Natural killer cell treated with Interleukin-12 subunit alpha and Interleukin-12 subunit beta and Interleukin-15 and Interleukin-18, amount 100 ng/mL, for 72 hours (primary cell): ENCODE measurements at regions not wholly inside any gene's neighbourhood (a gene's known extent, or its start where the extent isn't known, plus 50 kb on each side); places are given as distances from the start of the nearest gene placed in this dataset.
"Not testable (repeated sequence)": the region's sequence is repeated elsewhere in the genome, so short reads cannot be mapped to it uniquely, and the experiment has no call there.

ENCODE experiments used
- ATAC-seq, 2 donors: fragments of 150-1000 bp; cut with Tn5 transposase in 1 of 2; sonication (Bioruptor Pico), chemical (Tn5 transposase) in 1 of 2; 2 replicates each; pipeline ENCODE4 v1.10.0; 2021
- DNase-seq: peaks from one replicate; pipeline ENCODE4 v3.0.0; 2022; ENCODE audit warnings: low spot score
- H3K27ac Mint-ChIP-seq, 2 donors: 1 replicate in 1 of 2; 2 replicates in 1 of 2; pipeline ENCODE4 v1.8.0; 2022; ENCODE audit warnings: mixed read lengths in 2 of 2, mild to moderate bottlenecking in 1 of 2, moderate library complexity in 1 of 2
- H3K27me3 Mint-ChIP-seq, 2 donors: 1 replicate in 1 of 2; 2 replicates in 1 of 2; pipeline ENCODE4 v1.8.0; 2022; ENCODE audit warnings: mixed read lengths in 2 of 2
- H3K36me3 Mint-ChIP-seq: one replicate; pipeline ENCODE4 v1.8.0; 2022; ENCODE audit warnings: mixed read lengths
- H3K4me1 Mint-ChIP-seq, 2 donors: 1 replicate in 1 of 2; 2 replicates in 1 of 2; pipeline ENCODE4 v1.8.0; 2022; ENCODE audit warnings: low read depth in 2 of 2, mixed read lengths in 2 of 2, mild to moderate bottlenecking in 1 of 2
- H3K4me3 Mint-ChIP-seq: one replicate; pipeline ENCODE4 v1.8.0; 2022; ENCODE audit warnings: mixed read lengths
- H3K9me3 Mint-ChIP-seq: 2 replicates; pipeline ENCODE4 v1.8.0; 2022; ENCODE audit warnings: mixed read lengths

- H3K27me3 Mint-ChIP-seq, H3K4me3 Mint-ChIP-seq, ATAC-seq, H3K4me1 Mint-ChIP-seq, H3K9me3 Mint-ChIP-seq, H3K27ac Mint-ChIP-seq, DNase-seq: not testable (repeated sequence)
- H3K36me3 Mint-ChIP-seq: peaks cover 16% of the 10 kb centered on the region
Observed at GRCh38 chr7:106713452-106713851, 52.5 kb upstream of the CCDC71L start.

- not testable (repeated sequence) for H3K9me3 Mint-ChIP-seq, ATAC-seq, DNase-seq, H3K27me3 Mint-ChIP-seq
- Mint-ChIP-seq H3K36me3 (peaks cover 16% of the 10 kb centered on the region), H3K4me1 (peaks cover 12% of the 10 kb centered on the region in 2 donors), H3K4me3 (peak overlapping the region; percentile 26), H3K27ac (peak overlapping the region in 1 of 2 donors; percentile 25)
Observed at GRCh38 chr7:106714590-106715442, 53.9 kb upstream of the CCDC71L start.

DNA sequence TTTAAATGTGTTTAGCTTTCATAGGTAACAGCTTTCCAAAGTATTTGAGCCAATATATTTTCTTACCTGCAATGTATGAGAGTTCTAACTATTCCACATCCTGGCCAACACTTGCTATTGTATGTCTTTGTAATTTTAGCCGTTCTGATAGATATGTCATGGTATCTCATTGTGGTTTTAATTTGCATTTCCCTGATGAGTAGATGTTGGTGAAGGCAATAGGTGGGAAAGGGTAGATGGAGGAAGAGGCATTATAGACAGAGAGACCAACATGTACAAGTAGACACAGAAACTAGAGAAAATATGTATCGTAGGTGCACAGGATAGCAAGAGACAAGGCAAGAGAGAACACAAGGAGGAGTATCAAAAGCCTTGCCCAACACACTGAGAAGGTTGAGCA, 54.8 kb upstream of the CCDC71L start:
- peaks cover 0 to 6% of the 10 kb centered on the region in 2 donors for H3K27me3 Mint-ChIP-seq
- peaks cover 16 to 17% of the 10 kb centered on the region in 2 donors for H3K4me1 Mint-ChIP-seq
- ATAC-seq: no peak
- no peak for DNase-seq
- no peak overlapping the region for H3K4me3 Mint-ChIP-seq
- H3K9me3 Mint-ChIP-seq: peaks cover 8% of the 10 kb centered on the region
- H3K27ac Mint-ChIP-seq: no peak overlapping the region
- peaks cover 15% of the 10 kb centered on the region for H3K36me3 Mint-ChIP-seq

DNA sequence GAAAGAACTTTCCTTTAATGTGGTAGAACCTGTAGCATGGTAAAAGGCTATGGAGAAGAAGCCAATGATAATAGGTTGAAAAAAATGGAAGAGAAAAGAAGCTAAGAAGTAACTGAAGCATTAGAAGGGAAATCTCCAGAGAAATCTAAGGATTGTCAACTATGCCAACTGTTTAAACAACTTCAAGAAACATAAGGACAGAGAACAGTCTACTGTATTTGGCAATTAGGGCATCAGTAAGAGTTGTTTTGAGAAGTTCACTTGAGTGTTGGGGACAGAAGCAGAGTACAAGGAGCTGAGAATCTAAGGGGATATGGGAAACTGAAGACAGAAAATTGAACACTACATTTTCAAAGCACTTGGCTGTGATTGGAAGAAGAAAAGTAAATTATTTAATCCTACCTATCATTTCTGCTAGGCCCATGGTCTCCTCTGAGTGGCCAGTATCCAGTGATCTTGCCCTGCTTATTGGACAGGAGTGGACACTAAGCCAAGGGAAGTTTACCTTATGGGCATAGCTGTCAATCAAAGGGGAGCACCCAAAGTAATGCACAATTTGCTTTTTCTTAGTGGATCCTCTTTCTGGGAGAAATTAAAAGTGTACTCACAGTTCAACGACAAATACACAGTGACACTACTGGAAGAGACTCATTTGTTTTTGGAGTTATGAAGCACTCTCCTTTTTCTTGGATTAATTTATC, 56.4 kb upstream of the CCDC71L start:
- no peak for ATAC-seq

DNA sequence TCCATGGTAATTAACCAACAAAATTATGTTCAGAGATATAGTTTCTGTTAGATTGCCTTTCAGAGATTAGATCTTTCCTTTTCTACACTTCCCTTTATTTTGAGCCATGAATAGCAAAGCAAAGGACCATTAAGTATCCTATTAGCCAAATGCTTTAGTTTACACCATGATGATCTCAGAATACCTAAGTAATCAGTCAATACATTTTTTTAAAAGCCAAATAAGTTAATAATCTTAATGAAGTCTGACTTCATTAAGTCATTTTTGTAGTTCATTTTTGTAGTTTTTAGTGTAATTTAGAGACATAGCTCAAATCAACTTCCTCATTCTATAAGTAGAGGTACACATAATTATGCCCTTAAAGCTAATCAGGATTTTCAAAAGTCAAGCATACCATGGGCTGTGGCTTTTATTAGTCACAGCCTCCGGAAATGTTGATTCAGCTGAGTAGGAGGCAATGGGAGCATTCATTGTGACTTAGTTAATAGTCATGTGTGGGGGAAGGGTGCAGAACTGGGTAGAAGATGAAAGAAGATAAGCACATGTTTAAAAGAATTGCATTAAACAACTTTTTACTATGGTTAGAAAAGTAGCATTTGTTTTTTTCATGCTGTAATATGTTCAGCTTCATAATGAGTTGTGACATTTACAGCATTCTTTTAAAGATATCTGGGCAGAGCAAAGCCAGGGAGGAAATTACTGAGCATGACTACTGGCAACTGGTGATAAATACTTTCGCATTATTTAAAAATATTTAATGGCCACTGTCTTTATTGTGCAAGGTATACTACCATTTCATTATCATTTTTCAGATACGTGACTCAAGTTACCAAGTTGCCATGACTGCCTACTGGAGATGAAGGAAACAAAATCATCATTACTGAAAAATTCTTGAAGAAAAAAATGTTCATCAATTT, 57.3 kb upstream of the CCDC71L start:
- Mint-ChIP-seq H3K27ac (no peak overlapping the region), H3K36me3 (peaks cover 8% of the 10 kb centered on the region), H3K4me1 (peaks cover 17 to 18% of the 10 kb centered on the region in 2 donors), H3K27me3 (peaks cover 3 to 8% of the 10 kb centered on the region in 2 donors), H3K9me3 (peaks cover 3% of the 10 kb centered on the region), H3K4me3 (no peak overlapping the region)
- ATAC-seq (peak; percentile 98 to 99), DNase-seq (peak; percentile 79)

More for the DNA sequence above, 56.4 kb upstream of the CCDC71L start:
- Mint-ChIP-seq H3K27me3 (peaks cover 0 to 6% of the 10 kb centered on the region in 2 donors), H3K27ac (no peak overlapping the region), H3K4me1 (peaks cover 17 to 18% of the 10 kb centered on the region in 2 donors), H3K9me3 (peaks cover 4% of the 10 kb centered on the region), H3K36me3 (peaks cover 8% of the 10 kb centered on the region), H3K4me3 (no peak overlapping the region)
- DNase-seq: no peak

DNA sequence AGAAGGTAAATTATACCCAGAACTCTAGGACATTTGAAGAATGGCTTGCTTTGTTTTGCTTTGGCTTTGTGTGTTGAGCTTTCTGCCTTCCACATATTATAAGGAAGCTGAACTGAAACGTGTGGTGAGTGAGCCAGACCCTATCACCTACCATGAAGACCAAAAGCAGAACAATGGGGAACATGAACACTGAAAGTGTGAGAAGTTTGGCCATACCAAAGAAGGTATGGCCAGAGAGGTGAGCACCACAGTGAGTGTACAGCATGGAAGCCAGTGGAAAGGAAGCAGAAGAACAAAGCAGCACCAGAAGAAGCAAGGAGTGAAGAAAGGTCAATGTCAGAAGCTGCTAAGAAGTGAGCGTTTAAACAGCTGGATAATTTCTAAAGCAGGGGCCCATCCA, 59.7 kb upstream of the CCDC71L start:
- H3K27ac Mint-ChIP-seq: no peak overlapping the region
- DNase-seq (no peak), ATAC-seq (no peak)
- H3K4me1 Mint-ChIP-seq: peaks cover 11 to 12% of the 10 kb centered on the region in 2 donors
- H3K9me3 Mint-ChIP-seq: peaks cover 6% of the 10 kb centered on the region
- no peak overlapping the region for H3K4me3 Mint-ChIP-seq
- peaks cover 14 to 16% of the 10 kb centered on the region in 2 donors for H3K27me3 Mint-ChIP-seq
- peaks cover 4% of the 10 kb centered on the region for H3K36me3 Mint-ChIP-seq

- Mint-ChIP-seq H3K27me3 (peaks cover 14 to 16% of the 10 kb centered on the region in 2 donors), H3K4me3 (no peak overlapping the region), H3K9me3 (peaks cover 6% of the 10 kb centered on the region), H3K4me1 (peaks cover 11 to 12% of the 10 kb centered on the region in 2 donors), H3K27ac (no peak overlapping the region), H3K36me3 (peaks cover 4% of the 10 kb centered on the region)
- ATAC-seq (no peak), DNase-seq (no peak)
Observed at GRCh38 chr7:106721816-106722785, 61.1 kb upstream of the CCDC71L start.

DNA sequence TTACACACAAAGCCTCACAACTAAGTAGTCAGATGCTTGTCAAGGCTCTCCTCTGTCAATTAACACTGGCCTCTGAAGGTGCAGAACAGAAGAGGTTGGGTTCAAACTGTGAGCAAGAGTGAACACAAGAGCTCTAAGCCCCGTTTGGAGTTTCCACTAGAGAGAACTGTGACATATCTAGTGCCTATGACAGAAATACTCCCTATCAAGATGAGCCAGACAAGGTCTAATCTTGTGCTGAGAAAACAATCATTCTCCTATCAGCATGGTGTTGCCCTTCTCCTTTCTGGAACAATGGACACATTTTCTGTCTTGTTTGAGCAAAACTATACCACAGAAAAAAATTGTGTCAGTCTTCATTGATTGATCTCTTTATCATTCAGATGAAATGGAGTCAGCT, 62.4 kb upstream of the CCDC71L start:
- Mint-ChIP-seq H3K27me3 (peaks cover 14 to 16% of the 10 kb centered on the region in 2 donors), H3K9me3 (peaks cover 6% of the 10 kb centered on the region), H3K4me1 (peaks cover 11 to 12% of the 10 kb centered on the region in 2 donors), H3K36me3 (peaks cover 4% of the 10 kb centered on the region), H3K4me3 (no peak overlapping the region), H3K27ac (peak overlapping the region; percentile 1 to 24)
- no peak for DNase-seq
- ATAC-seq: no peak

DNA sequence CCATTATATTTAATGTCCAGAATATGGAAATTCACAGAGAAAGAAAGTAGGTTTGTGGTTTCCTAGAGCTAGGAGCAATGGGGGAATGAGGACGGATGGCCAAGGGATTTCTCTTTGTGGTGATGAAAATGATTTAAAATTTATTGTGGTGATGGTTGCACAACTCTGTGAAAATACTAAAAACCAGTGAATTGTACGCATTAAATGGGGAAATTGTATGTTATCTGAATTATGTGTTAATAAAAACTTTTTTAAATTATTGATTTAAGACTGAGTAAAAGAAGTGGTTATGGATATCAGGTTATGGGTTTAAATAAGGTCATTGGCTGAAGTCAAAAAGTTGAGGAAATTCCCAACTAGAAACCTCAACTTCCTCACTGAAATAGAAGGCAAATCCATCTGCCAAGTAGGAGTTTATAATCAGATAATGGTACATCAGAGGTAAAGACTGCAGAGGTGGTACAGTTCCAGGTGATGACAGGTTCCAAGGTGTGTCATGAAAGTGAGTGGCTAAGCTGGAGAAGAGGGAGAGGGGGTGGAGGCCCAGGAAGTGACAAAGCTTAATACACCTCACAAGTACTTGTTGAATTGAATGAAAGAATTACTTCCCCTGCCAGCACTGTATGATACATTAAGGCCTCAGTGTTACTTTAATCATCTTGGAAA, 68.9 kb upstream of the CCDC71L start:
- ATAC-seq: no peak
- no peaks in the 10 kb centered on the region for H3K36me3 Mint-ChIP-seq

GRCh38 chr7:106731187-106731586, 70.2 kb upstream of the CCDC71L start:
- H3K27ac Mint-ChIP-seq: no peak overlapping the region
- H3K27me3 Mint-ChIP-seq: peaks cover 0 to 2% of the 10 kb centered on the region in 2 donors
- ATAC-seq: no peak
- H3K9me3 Mint-ChIP-seq: no peaks in the 10 kb centered on the region
- H3K36me3 Mint-ChIP-seq: peaks cover 3% of the 10 kb centered on the region
- DNase-seq: no peak
- H3K4me3 Mint-ChIP-seq: peak overlapping the region; percentile 80
- H3K4me1 Mint-ChIP-seq: peaks cover 29 to 44% of the 10 kb centered on the region in 2 donors

More for the DNA sequence above, 68.9 kb upstream of the CCDC71L start:
- Mint-ChIP-seq H3K27ac (no peak overlapping the region), H3K4me1 (peaks cover 23 to 38% of the 10 kb centered on the region in 2 donors), H3K4me3 (no peak overlapping the region), H3K27me3 (peaks cover 0 to 2% of the 10 kb centered on the region in 2 donors), H3K9me3 (no peaks in the 10 kb centered on the region)
- DNase-seq: no peak

DNA sequence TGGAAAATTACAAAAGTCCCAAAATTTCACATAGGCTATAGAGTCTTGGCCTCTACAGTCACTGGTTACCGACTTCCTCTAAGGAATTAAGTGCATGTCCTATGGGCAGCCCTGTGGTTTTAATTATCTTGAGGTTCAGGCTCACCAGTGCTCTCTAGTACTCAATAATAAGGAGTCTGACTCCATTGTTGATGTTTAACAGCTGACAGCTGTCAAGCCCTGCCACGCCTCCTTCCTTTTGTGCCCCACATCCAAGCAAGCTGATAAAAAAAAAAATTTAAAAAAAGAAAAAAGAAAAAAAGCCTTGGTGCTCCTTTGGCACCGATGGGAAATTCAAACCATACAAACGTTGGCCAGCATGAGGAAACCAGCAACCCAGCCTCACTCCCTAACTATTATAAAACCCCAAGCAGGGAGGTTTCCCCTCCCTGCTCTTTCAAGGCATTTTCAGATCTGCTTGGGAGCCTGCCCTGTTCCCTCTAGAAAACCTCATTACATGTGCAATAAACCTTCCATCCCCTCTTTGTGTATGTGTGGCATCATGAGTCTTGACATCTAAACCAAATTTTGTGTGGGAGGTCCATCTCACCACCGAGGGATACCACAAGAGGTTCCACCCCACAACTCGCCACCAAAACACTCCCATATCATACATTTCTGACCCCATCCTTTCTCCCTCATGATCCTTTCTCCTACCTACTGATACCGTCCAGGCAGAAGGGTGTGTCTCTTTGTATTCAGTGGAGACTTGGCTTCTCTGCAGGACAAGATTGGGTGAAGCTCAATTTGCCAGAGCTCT, 70.9 kb upstream of the CCDC71L start:
- DNase-seq: no peak
- peaks cover 7% of the 10 kb centered on the region for H3K36me3 Mint-ChIP-seq
- ATAC-seq: peak; percentile 50 to 57
- peak overlapping the region; percentile 80 for H3K4me3 Mint-ChIP-seq
- H3K27ac Mint-ChIP-seq: peak overlapping the region; percentile 58 to 60
- H3K27me3 Mint-ChIP-seq: peaks cover 0 to 2% of the 10 kb centered on the region in 2 donors
- peaks cover 36 to 51% of the 10 kb centered on the region in 2 donors for H3K4me1 Mint-ChIP-seq
- no peaks in the 10 kb centered on the region for H3K9me3 Mint-ChIP-seq
